Middle frontal gyrus (tissue), 1 donor: ENCODE measurements at regions not wholly inside any gene's neighbourhood (a gene's known extent, or its start where the extent isn't known, plus 50 kb on each side); places are given as distances from the start of the nearest gene placed in this dataset.

ENCODE experiments used
- DNase-seq: peaks from one replicate; pipeline ENCODE4 v3.0.0-alpha.2; 2015; ENCODE audit warnings: low spot score; ENCODE audit errors: extremely low spot score

GRCh38 chr16:54341892-54342776 is 55.5 kb upstream of the IRX3 start:
- no peak for DNase-seq

DNA sequence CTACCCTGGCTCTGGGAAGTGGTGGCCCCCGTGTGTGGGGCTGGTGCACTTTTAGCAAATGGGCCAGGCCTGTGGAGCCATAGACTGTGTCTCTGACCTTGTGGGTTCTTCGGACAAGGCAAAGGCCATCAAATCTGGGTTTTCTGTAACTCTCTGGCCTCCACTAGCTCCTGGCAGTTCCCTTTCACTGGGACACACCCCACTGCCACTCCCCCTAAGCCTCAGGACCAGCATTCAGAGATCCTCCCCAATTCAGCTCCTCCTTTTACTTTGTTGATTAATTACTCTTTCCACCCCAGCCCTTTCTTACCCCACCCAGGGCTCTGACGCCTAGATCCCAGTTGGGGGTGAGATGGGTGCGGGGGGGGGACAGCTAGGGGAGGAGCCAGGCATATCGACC is 53.9 kb upstream of the IRX3 start:
- DNase-seq = no peak

DNA sequence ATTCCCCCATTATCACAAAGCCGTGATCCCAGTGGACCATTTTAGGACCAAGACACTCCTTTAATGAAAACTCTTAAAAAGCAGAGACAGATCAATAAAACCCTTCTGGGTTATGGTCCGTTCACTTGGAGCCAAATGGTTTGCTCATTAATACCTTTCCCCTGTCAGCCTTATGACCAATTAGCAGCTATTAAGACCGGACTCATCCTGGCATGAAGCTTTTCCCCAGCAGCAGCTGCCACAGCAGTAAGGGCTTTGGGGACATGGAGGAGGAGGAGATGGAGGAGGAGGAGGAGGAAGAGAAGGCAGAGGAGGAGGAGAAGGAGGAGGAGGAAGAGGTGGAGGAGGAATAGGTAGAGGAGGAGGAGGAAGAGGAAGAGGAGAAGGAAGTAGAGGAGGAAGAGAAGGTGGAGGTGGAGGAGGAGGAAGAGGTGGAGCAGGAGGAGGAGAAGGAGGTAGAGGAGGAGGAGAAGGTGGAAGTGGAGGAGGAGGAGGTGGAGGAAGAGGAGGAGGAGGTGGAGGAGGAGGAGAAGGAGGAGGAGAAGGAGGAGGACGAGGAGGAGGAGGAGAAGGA is 50.1 kb upstream of the IRX3 start:
- no peak for DNase-seq
